ENCODE measurements at regions not wholly inside any gene's neighbourhood (a gene's known extent, or its start where the extent isn't known, plus 50 kb on each side); places are given as distances from the start of the nearest gene placed in this dataset.

GRCh38 chr6:2543321-2543720 is 207.4 kb downstream of the MYLK4 start:
- CTCF ChIA-PET = interaction anchor here (1.4 to 2.2 kb wide), 2 partner anchors 19 to 91 kb away, joined by 6 to 10 read pairs; no protein-coding TSS in a partner anchor
- H3K4me1 Mint-ChIP-seq = peaks cover 23% of the 10 kb centered on the region
- peaks cover 3% of the 10 kb centered on the region for H3K9me3 Mint-ChIP-seq (ENCODE audit: low read depth)
- peak overlapping the region; percentile 38 for H3K27ac Mint-ChIP-seq
- ATAC-seq (peak; percentile 30), DNase-seq (no peak)
- peaks cover 82% of the 10 kb centered on the region for H3K27me3 Mint-ChIP-seq
- H3K36me3 Mint-ChIP-seq = peaks cover 11% of the 10 kb centered on the region
- peak overlapping the region; percentile 3 for H3K4me3 Mint-ChIP-seq

- Mint-ChIP-seq H3K4me3 (peak overlapping the region; percentile 32), H3K27me3 (peaks cover 82% of the 10 kb centered on the region), H3K36me3 (peaks cover 11% of the 10 kb centered on the region), H3K9me3 (ENCODE audit: low read depth) (peaks cover 2% of the 10 kb centered on the region), H3K4me1 (peaks cover 23% of the 10 kb centered on the region), H3K27ac (peak overlapping the region; percentile 74)
- ATAC-seq (peak; percentile 87), DNase-seq (peak; percentile 88)
- CTCF ChIA-PET = interaction anchor here (1.4 to 2.2 kb wide), 2 partner anchors 19 to 92 kb away, joined by 6 to 10 read pairs; no protein-coding TSS in a partner anchor
These were observed 207.9 kb downstream of the MYLK4 start for GRCh38 chr6:2542858-2543218.

DNA sequence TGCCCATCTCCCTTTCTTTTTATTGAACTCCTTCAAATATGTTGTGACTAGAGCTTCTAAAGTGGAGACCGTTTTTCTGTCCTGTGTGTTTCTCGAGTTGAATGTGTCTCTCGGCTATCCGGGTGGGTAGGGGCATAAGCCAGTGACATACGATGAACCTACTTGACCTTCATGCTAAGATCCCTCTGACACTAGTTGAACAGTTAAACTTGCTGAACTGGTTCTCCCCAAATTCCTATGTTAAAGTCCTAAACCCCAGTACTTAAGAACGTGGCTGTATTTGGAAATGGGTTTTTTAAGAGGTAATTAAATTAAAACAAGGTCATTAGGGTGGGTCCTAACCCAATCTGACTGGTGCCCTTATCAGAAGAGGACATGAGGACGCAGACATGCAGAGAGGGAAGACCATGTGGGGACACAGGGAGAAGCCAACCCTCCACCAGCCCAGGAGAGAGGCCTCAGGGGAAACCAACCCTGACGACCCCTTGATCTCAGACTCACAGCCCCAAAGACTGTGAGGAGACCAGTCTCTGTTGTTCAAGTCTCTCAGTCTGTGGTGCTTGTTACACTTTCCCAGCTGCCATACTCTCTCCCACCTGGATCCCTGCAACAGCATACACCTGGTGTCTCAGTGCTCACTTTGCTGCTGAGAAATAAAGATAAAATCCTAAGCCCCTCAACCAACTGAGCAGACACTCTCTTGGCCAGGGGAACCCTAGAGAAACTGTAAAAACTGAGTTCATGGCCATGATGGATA is 208.4 kb downstream of the MYLK4 start:
- H3K27ac Mint-ChIP-seq = peak overlapping the region; percentile 74
- H3K4me1 Mint-ChIP-seq = peaks cover 23% of the 10 kb centered on the region
- peaks cover 82% of the 10 kb centered on the region for H3K27me3 Mint-ChIP-seq
- ATAC-seq (no peak), DNase-seq (no peak)
- peak overlapping the region; percentile 32 for H3K4me3 Mint-ChIP-seq
- H3K36me3 Mint-ChIP-seq = peaks cover 11% of the 10 kb centered on the region
- CTCF ChIA-PET = interaction anchor here (1.4 to 2.2 kb wide), 3 partner anchors 13 to 92 kb away, joined by 5 to 10 read pairs (median 6); no protein-coding TSS in a partner anchor
- peaks cover 2% of the 10 kb centered on the region for H3K9me3 Mint-ChIP-seq (ENCODE audit: low read depth)

DNA sequence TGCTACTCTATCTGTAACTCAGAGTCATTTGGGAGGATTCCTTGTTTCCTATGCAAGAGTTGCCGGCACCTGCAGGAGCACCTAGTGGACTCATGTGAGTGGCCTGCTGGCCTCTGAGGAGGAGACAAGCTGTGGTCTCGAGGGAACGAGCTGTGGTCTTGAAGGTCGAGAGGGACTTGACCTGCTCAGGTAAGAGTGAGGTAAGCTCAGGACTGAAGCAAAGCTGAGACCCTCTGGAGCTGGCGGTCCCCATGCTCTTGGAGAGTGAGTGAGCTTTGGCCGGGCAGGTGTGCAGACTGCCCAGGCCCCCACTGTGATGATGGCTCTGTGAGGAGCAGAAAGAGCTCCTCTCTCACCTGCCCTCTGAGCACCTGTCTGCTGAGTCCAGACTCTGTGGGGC is 214.3 kb downstream of the MYLK4 start:
- DNase-seq (no peak), ATAC-seq (no peak)
- Mint-ChIP-seq H3K27me3 (peaks cover 81% of the 10 kb centered on the region), H3K4me1 (peaks cover 10% of the 10 kb centered on the region), H3K36me3 (peaks cover 5% of the 10 kb centered on the region), H3K9me3 (ENCODE audit: low read depth) (peaks cover 2% of the 10 kb centered on the region), H3K4me3 (no peak overlapping the region), H3K27ac (no peak overlapping the region)
- CTCF ChIA-PET = no interaction called here

- no peak overlapping the region for H3K27ac Mint-ChIP-seq
- H3K36me3 Mint-ChIP-seq = no peaks in the 10 kb centered on the region
- CTCF ChIA-PET = no interaction called here
- no peaks in the 10 kb centered on the region for H3K9me3 Mint-ChIP-seq (ENCODE audit: low read depth)
- H3K4me1 Mint-ChIP-seq = peaks cover 12% of the 10 kb centered on the region
- H3K4me3 Mint-ChIP-seq = no peak overlapping the region
- ATAC-seq (no peak), DNase-seq (no peak)
- H3K27me3 Mint-ChIP-seq = peaks cover 79% of the 10 kb centered on the region
These were observed 215.2 kb downstream of the MYLK4 start for GRCh38 chr6:2535506-2535905.

- Mint-ChIP-seq H3K36me3 (no peaks in the 10 kb centered on the region), H3K9me3 (ENCODE audit: low read depth) (no peaks in the 10 kb centered on the region), H3K27ac (no peak overlapping the region), H3K4me1 (peaks cover 12% of the 10 kb centered on the region), H3K27me3 (peaks cover 81% of the 10 kb centered on the region), H3K4me3 (no peak overlapping the region)
- no peak for DNase-seq
- no peak for ATAC-seq
- CTCF ChIA-PET = no interaction called here
These were observed 216.2 kb downstream of the MYLK4 start for GRCh38 chr6:2534406-2535042.

GRCh38 chr6:2531426-2532215 is 219.1 kb downstream of the MYLK4 start:
- CTCF ChIA-PET = interaction anchor here (1.4 kb wide), 1 partner anchor 103 kb away, joined by 5 read pairs; no protein-coding TSS in a partner anchor
- Mint-ChIP-seq H3K27me3 (peaks cover 84% of the 10 kb centered on the region), H3K9me3 (ENCODE audit: low read depth) (no peaks in the 10 kb centered on the region), H3K4me3 (no peak overlapping the region), H3K4me1 (peaks cover 12% of the 10 kb centered on the region), H3K36me3 (no peaks in the 10 kb centered on the region), H3K27ac (no peak overlapping the region)
- no peak for DNase-seq
- ATAC-seq = no peak

- no peak for ATAC-seq
- peaks cover 71% of the 10 kb centered on the region for H3K27me3 Mint-ChIP-seq
These were observed 221.5 kb downstream of the MYLK4 start for GRCh38 chr6:2529211-2529719.

GRCh38 chr6:2528156-2528555 is 222.6 kb downstream of the MYLK4 start:
- H3K4me1 Mint-ChIP-seq = peaks cover 12% of the 10 kb centered on the region
- H3K9me3 Mint-ChIP-seq (ENCODE audit: low read depth) = peaks cover 6% of the 10 kb centered on the region
- CTCF ChIA-PET = interaction anchor here (0.7 to 2.8 kb wide), 2 partner anchors 11 to 107 kb away, joined by 3 to 14 read pairs; no protein-coding TSS in a partner anchor
- no peak overlapping the region for H3K27ac Mint-ChIP-seq
- H3K36me3 Mint-ChIP-seq = peaks cover 3% of the 10 kb centered on the region
- DNase-seq = no peak
- H3K4me3 Mint-ChIP-seq = no peak overlapping the region
- peaks cover 69% of the 10 kb centered on the region for H3K27me3 Mint-ChIP-seq
- ATAC-seq = no peak

More at GRCh38 chr6:2529211-2529719, 221.5 kb downstream of the MYLK4 start:
- no peak overlapping the region for H3K4me3 Mint-ChIP-seq
- H3K27ac Mint-ChIP-seq = no peak overlapping the region
- peaks cover 1% of the 10 kb centered on the region for H3K9me3 Mint-ChIP-seq (ENCODE audit: low read depth)
- CTCF ChIA-PET = interaction anchor here (1.3 kb wide), 1 partner anchor 12 kb away, joined by 5 read pairs; no protein-coding TSS in a partner anchor
- no peak for DNase-seq
- peaks cover 2% of the 10 kb centered on the region for H3K36me3 Mint-ChIP-seq
- peaks cover 12% of the 10 kb centered on the region for H3K4me1 Mint-ChIP-seq

DNA sequence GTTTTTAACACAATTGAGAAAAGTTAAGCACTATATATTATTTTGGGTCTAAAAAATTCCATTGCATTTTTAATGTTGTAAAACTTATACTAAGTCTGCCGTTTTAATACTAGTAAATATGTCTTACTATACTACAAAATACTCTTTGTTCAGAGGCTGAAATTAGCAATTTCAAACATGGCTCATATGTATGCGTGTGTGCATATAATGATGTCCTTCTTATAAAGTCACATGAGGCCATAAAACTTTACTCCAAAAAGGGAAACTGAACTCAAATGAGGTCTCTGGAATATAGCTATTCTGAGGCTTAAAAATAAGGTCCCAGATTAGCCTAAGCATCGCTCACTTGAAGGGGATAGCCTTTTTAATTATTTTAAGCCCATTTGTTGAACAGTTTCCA is 224.0 kb downstream of the MYLK4 start:
- CTCF ChIA-PET = interaction anchor here (2.8 kb wide), 1 partner anchor 108 kb away, joined by 14 read pairs; no protein-coding TSS in a partner anchor
- peaks cover 11% of the 10 kb centered on the region for H3K9me3 Mint-ChIP-seq (ENCODE audit: low read depth)
- ATAC-seq = no peak
- peaks cover 17% of the 10 kb centered on the region for H3K4me1 Mint-ChIP-seq
- DNase-seq = no peak
- H3K4me3 Mint-ChIP-seq = no peak overlapping the region
- no peak overlapping the region for H3K27ac Mint-ChIP-seq
- peaks cover 6% of the 10 kb centered on the region for H3K36me3 Mint-ChIP-seq
- H3K27me3 Mint-ChIP-seq = peaks cover 69% of the 10 kb centered on the region

GRCh38 chr6:2524090-2524489 is 226.6 kb downstream of the MYLK4 start:
- CTCF ChIA-PET = interaction anchor here (1.3 to 1.7 kb wide), 4 partner anchors 18 to 111 kb away, joined by 3 to 6 read pairs (median 4); no protein-coding TSS in a partner anchor
- DNase-seq = no peak
- ATAC-seq = no peak
- Mint-ChIP-seq H3K9me3 (ENCODE audit: low read depth) (peaks cover 18% of the 10 kb centered on the region), H3K27ac (no peak overlapping the region), H3K4me3 (no peak overlapping the region), H3K27me3 (peaks cover 59% of the 10 kb centered on the region), H3K4me1 (peaks cover 12% of the 10 kb centered on the region), H3K36me3 (peaks cover 6% of the 10 kb centered on the region)

DNA sequence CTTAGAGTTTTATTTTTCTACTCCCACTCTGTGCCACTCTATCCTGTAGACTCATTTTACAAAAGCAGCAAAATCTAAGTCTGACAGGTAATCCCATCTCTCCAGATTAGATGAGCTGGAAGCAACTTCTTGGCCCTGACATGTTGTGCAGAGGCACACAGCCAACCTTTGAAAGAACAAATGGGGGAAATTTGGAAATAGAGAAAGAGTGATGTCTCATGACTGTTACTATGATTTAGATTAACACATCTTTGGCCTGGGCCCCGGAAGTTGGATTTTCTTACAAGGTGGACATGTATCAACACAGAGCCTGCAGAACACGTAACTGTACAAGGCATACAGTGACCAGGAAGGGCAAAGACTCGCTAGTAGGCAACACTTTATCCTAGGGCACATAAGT is 227.7 kb downstream of the MYLK4 start:
- H3K27me3 Mint-ChIP-seq = peaks cover 50% of the 10 kb centered on the region
- DNase-seq = no peak
- CTCF ChIA-PET = interaction anchor here (1.5 to 1.7 kb wide), 2 partner anchors 20 to 23 kb away, joined by 3 to 6 read pairs; no protein-coding TSS in a partner anchor
- ATAC-seq = no peak
- peaks cover 6% of the 10 kb centered on the region for H3K36me3 Mint-ChIP-seq
- H3K4me1 Mint-ChIP-seq = peaks cover 12% of the 10 kb centered on the region
- H3K4me3 Mint-ChIP-seq = no peak overlapping the region
- peaks cover 18% of the 10 kb centered on the region for H3K9me3 Mint-ChIP-seq (ENCODE audit: low read depth)
- no peak overlapping the region for H3K27ac Mint-ChIP-seq

- Mint-ChIP-seq H3K27me3 (peaks cover 44% of the 10 kb centered on the region), H3K4me1 (peaks cover 12% of the 10 kb centered on the region), H3K4me3 (no peak overlapping the region), H3K27ac (no peak overlapping the region), H3K9me3 (ENCODE audit: low read depth) (peaks cover 18% of the 10 kb centered on the region), H3K36me3 (peaks cover 6% of the 10 kb centered on the region)
- DNase-seq (no peak), ATAC-seq (no peak)
- CTCF ChIA-PET = no interaction called here
These were observed 228.2 kb downstream of the MYLK4 start for GRCh38 chr6:2522521-2522920.

Data from activated CD8-positive, alpha-beta memory T cell treated with anti-CD3 and anti-CD28 coated beads, Interleukin-2, amount 10 ng/mL, durations not matched to agents 7 days and 5 days (primary cell).